ENCODE measurements at regions not wholly inside any gene's neighbourhood (a gene's known extent, or its start where the extent isn't known, plus 50 kb on each side); places are given as distances from the start of the nearest gene placed in this dataset.
A peak's percentile ranks its signal among the peaks of the same experiment; 100 is the strongest.

- TF ChIP-seq, protein P1, sequence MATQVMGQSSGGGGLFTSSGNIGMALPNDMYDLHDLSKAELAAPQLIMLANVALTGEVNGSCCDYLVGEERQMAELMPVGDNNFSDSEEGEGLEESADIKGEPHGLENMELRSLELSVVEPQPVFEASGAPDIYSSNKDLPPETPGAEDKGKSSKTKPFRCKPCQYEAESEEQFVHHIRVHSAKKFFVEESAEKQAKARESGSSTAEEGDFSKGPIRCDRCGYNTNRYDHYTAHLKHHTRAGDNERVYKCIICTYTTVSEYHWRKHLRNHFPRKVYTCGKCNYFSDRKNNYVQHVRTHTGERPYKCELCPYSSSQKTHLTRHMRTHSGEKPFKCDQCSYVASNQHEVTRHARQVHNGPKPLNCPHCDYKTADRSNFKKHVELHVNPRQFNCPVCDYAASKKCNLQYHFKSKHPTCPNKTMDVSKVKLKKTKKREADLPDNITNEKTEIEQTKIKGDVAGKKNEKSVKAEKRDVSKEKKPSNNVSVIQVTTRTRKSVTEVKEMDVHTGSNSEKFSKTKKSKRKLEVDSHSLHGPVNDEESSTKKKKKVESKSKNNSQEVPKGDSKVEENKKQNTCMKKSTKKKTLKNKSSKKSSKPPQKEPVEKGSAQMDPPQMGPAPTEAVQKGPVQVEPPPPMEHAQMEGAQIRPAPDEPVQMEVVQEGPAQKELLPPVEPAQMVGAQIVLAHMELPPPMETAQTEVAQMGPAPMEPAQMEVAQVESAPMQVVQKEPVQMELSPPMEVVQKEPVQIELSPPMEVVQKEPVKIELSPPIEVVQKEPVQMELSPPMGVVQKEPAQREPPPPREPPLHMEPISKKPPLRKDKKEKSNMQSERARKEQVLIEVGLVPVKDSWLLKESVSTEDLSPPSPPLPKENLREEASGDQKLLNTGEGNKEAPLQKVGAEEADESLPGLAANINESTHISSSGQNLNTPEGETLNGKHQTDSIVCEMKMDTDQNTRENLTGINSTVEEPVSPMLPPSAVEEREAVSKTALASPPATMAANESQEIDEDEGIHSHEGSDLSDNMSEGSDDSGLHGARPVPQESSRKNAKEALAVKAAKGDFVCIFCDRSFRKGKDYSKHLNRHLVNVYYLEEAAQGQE (IDR thresholded peaks at IDR 0.05; ENCODE audit: insufficient read depth in 1 of 2, low read depth in 2 of 2, low read length in 2 of 2): 0 out of 4 replicates have a peak, but pooled peaks of 1 of the 2 experiments have one; percentile 27
- TF ChIP-seq POLR2AphosphoS5 (IDR thresholded peaks at IDR 0.05; ENCODE audit: low read depth, low read length): no peak
- TF ChIP-seq TAF1 (IDR thresholded peaks at IDR 0.05; ENCODE audit: borderline replicate concordance, insufficient read depth, low read length): no peak
- TF ChIP-seq SIN3A (IDR thresholded peaks at IDR 0.05; ENCODE audit: borderline replicate concordance, insufficient read depth, low read length): no peak
- TF ChIP-seq FOXP2 (optimal IDR thresholded peaks at IDR 0.05; ENCODE audit: borderline replicate concordance, extremely low read depth, extremely low read length, insufficient read depth): no peak
These were observed 53.1 kb upstream of the TRIM67 start for GRCh38 chr1:231108516-231109302.

All from PFSK-1 (cell line).